SK-N-MC (cell line): ENCODE measurements at regions not wholly inside any gene's neighbourhood (a gene's known extent, or its start where the extent isn't known, plus 50 kb on each side); places are given as distances from the start of the nearest gene placed in this dataset.

ENCODE experiments used
- DNase-seq: peaks from one replicate; pipeline ENCODE4 v3.0.0-alpha.2; 2011; ENCODE audit warnings: low read depth, low spot score
- H3K27ac ChIP-seq: fragments of 200-600 bp; sonication (generic); 2 replicates; pipeline ENCODE4 v1.5.1; 2016; ENCODE audit warnings: mixed run types
- H3K36me3 ChIP-seq: fragments of 200-600 bp; sonication (generic); 2 replicates; pipeline ENCODE4 v1.6.1; 2017; ENCODE audit warnings: antibody characterized with exemption, low read length, mixed read lengths; ENCODE audit not compliant: insufficient read depth
- H3K4me3 ChIP-seq: fragments of 200-600 bp; sonication (generic); 2 replicates; pipeline ENCODE4 v1.5.1; 2016
- H3K9ac ChIP-seq: fragments of 200-600 bp; sonication (generic); 2 replicates; pipeline ENCODE4 v1.8.0; 2017; ENCODE audit warnings: mixed run types, mixed read lengths; ENCODE audit not compliant: insufficient read length
- H3K9me3 ChIP-seq: fragments of 200-600 bp; sonication (generic); 2 replicates; pipeline ENCODE4 v1.6.1; 2017; ENCODE audit warnings: low read depth, mild to moderate bottlenecking, antibody characterized with exemption, low read length, moderate library complexity, mixed read lengths
- EZH2 ChIP-seq: fragments of 200-600 bp; sonication (generic); IDR thresholded peaks from one replicate; pipeline ENCODE4 v1.6.1; 2017; ENCODE audit warnings: antibody characterized with exemption
- FOXP2 ChIP-seq: optimal IDR thresholded peaks from 2 replicates; pipeline ENCODE3; 2011; ENCODE audit warnings: mild to moderate bottlenecking, moderate library complexity; ENCODE audit not compliant: insufficient read depth; ENCODE audit errors: extremely low read length, control extremely low read depth
- POLR2AphosphoS5 ChIP-seq: IDR thresholded peaks from 2 replicates; pipeline ENCODE4 v1.6.1; 2012; ENCODE audit warnings: mild to moderate bottlenecking, low read depth, low read length, borderline replicate concordance

DNA sequence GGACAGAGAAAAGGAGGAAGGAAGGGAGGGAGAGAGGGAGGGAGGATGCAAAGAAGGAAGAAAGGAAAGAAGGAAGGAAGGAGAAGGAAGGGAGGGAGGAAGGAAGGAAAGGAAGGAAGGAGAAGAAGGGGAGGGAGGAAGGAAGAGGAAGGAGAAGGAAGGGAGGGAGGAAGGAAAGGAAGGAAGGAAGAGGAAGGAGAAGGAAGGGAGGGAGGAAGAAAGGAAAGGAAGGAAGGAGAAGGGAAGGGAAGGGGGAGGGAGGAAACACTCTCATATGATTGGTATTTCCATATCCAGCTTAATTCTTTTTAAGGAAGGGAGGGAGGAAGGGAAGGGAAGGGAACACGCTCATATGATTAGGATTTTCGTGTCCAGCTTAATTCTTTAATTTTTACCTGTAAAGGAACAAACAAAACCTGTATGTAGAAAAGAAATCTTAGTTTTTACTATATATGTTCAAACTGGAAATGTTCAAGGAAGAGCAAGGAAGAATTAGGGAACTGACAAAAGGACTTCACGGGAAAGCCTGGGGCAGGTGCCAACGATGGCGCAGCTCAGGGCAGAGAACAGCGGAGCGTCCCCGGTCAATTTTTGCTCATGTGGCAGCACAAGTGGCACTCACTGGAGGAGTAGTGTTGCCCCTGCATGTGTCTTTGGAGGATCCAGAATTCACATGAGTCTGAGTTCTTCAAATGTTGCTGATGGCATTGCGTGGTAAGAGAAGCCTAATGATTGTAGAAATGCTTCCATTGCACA, 228.6 kb downstream of the ZNF516 start:
- H3K36me3 ChIP-seq = no peaks in the 10 kb centered on the region
- no peak for DNase-seq
- H3K9ac ChIP-seq = no peak overlapping the region
- H3K27ac ChIP-seq = no peak overlapping the region
- H3K9me3 ChIP-seq = no peaks in the 10 kb centered on the region
- H3K4me3 ChIP-seq = no peak overlapping the region
- TF ChIP-seq EZH2 (no peak), FOXP2 (no peak), POLR2AphosphoS5 (no peak)

DNA sequence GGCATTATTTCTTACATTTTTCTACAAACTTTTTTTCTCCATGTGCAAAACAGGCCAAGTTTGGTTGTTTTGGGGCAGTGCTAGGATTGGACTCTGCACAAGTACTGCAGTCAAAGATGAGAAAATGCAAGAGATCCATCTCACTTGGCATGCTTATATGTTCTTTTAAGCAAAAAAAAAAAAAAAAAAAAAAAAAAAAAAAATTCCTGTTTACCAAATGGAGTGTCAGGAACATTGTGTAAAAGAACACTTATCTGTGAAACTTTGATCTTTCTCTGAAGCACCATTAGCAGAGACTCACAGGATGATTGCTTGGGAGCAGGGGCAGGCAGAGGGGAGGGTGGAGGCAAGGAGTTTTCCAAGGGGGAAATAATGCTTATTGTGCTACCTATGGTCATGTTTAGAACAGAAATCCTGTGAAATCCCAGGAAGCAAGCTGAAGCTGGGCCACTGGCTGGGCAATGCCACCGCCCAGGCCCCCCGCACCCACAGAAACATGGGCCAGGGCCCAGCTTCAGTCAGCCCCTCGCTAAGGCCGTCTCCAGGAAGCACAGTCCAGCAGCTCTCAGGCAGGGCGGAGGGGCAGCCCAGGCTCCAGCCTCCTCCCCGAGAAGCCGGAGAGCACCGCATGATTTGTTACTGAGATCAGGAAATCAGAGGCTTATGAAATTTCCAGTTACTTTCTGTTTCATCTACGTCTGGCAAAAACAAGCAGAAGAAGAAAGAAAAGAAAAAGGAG, 229.4 kb downstream of the ZNF516 start:
- TF ChIP-seq EZH2 (no peak), FOXP2 (no peak), POLR2AphosphoS5 (no peak)
- no peak for DNase-seq
- H3K4me3 ChIP-seq = no peak overlapping the region
- no peak overlapping the region for H3K9ac ChIP-seq
- no peak overlapping the region for H3K27ac ChIP-seq
- no peaks in the 10 kb centered on the region for H3K9me3 ChIP-seq
- H3K36me3 ChIP-seq = no peaks in the 10 kb centered on the region

DNA sequence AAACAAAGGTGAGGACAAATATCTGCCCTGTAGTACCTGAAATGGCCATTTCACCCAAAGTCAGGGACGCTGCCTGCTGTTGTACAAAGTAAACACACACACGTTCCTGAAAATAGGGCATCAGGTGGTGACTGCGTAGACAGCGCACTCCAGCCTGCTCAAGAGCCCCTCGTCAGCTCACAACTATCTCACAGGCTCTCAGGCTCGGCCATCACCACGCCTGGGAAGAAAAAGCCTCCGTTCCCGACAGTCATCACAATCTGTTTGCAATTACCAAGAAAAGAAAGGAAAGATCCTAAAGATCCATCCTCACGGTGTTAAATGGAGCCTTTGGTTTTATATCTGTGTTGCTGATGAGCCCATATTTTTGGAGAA, 230.2 kb downstream of the ZNF516 start:
- H3K27ac ChIP-seq = no peak overlapping the region
- H3K36me3 ChIP-seq = no peaks in the 10 kb centered on the region
- H3K9me3 ChIP-seq = no peaks in the 10 kb centered on the region
- TF ChIP-seq FOXP2 = no peak
- no peak for TF ChIP-seq POLR2AphosphoS5
- no peak for TF ChIP-seq EZH2
- DNase-seq = no peak
- H3K9ac ChIP-seq = no peak overlapping the region
- H3K4me3 ChIP-seq = no peak overlapping the region

DNA sequence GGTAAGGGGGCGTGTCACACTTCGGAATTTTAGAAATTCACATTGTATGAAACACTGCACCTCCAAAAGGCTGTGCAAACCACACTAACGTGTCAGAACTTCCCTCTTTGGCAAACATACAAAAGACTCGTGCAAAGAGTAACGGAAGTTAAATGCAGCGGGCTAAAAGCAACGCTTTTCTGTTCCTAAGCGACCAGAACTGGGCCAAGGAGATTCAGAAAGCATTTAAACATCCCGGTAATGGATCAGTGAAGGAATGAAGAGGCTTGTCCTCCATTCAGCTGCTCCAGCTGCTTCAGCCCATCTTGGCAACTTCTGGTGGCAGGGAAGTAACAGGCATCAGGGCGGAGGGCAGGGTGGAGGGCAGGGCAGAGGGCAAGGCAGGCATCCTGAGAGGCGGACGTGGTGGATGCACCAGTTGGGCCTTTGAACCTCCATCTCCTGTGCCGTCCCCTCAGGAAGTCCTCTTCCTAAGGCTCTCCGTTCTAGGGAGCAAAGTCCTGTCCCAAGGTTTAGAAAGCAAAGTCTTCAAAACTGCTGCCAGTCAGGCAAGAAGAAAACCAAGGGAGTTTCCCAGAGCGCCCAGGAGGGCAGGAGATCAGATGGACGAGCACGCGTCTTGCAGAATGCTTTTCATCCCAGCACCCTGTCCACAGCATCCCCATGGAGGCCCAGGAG, 230.7 kb downstream of the ZNF516 start:
- DNase-seq = no peak

DNA sequence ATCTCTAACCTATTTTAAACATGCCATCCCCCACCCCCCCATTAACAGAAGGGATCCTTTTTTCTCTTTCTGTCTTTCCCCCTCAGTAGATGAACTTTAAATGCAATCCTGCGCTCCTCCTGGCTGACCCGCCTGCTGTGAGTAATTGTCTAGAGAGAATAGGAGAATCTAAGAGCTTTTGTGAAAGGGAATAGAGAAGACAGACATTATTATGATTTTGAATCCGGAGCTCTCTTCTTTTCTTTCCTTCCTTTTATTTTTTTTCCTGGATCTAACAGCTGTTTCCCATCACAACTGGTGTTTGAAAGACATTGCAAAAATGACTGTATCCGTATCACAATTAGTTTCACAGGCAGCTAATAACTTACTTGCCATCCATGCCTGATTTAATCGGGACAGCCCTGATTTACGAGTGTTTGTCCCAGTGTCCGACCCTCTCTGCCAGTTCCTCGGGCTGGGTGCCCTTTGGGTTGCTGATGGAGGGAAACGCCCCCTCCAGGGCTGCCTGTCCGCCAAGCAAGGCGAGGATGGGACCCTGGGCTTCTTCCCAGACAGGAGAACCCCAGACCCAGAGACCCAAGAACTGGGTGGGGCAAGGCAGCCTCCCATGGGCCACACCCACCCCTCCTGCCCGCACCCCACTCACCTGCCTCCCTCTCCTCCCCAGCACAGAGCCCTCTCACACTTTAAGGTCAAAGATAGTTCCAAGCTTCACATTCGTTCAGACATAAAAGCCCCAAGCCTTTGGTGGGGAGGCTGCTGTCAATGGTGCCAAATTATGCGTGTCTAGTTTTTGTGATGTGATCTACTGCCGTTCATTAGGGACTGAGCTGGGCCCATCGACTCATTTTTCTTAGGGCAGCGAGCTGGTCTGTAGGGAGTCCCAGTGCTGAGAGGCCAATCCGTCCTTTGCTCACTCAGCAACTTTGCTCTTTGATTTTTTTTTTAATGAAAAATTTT, 231.7 kb downstream of the ZNF516 start:
- no peak for TF ChIP-seq POLR2AphosphoS5
- TF ChIP-seq EZH2 = no peak
- TF ChIP-seq FOXP2 = no peak
- Histone ChIP-seq H3K36me3 (no peaks in the 10 kb centered on the region), H3K4me3 (no peak overlapping the region), H3K9ac (no peak overlapping the region), H3K9me3 (no peaks in the 10 kb centered on the region), H3K27ac (no peak overlapping the region)
- no peak for DNase-seq

More for the DNA sequence above, 230.7 kb downstream of the ZNF516 start:
- Histone ChIP-seq H3K9ac (no peak overlapping the region), H3K27ac (no peak overlapping the region), H3K36me3 (no peaks in the 10 kb centered on the region), H3K9me3 (no peaks in the 10 kb centered on the region), H3K4me3 (no peak overlapping the region)
- TF ChIP-seq EZH2 (no peak), FOXP2 (no peak), POLR2AphosphoS5 (no peak)

DNA sequence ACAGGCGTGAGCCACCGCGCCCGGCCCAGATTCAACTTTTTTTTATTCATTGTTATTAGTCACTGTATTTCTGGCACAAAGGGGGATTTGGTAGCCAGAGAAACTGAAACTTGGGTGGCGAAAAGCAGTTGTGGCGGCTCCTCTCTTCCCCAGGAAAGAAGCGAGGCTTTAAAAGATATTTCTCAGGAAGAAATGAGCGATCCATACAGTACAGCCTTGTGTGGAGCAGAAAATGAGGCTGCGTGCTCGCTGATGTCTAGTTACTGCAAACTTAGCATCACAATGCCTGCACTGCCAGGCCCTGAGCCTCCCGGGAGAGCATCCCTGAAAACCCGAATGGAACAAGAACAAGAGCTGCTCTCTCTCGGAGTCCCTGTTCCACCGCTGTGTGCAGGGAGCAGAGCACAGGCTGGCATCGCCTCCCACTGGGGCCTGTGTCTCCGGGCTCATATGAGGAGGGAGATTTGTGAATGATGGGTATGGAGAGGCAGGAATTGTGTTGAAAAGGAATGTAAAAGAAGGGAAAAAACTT, 234.0 kb downstream of the ZNF516 start:
- TF ChIP-seq EZH2 (no peak), POLR2AphosphoS5 (no peak), FOXP2 (no peak)
- DNase-seq = no peak

DNA sequence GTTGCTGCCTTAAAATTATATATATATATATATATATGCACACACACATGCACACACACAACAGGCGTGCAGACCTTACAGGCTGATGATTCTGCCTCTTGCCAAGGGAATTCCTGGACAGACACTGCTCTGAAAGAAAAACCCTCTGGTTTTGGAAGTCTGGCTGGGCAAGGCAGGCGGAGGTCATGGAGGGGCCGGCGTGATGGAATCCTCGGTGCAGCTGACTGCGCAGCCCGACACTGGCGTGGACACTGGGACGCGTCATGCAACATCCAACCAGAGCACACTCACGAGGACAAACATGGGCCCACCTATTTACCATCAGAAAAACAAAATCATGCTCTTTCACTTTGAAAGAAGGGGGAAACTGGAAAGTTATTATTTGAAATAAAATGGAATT, 235.3 kb downstream of the ZNF516 start:
- TF ChIP-seq EZH2 (no peak), POLR2AphosphoS5 (no peak), FOXP2 (no peak)

More for the DNA sequence above, 234.0 kb downstream of the ZNF516 start:
- Histone ChIP-seq H3K9me3 (no peaks in the 10 kb centered on the region), H3K9ac (no peak overlapping the region), H3K4me3 (no peak overlapping the region), H3K36me3 (no peaks in the 10 kb centered on the region), H3K27ac (no peak overlapping the region)

DNA sequence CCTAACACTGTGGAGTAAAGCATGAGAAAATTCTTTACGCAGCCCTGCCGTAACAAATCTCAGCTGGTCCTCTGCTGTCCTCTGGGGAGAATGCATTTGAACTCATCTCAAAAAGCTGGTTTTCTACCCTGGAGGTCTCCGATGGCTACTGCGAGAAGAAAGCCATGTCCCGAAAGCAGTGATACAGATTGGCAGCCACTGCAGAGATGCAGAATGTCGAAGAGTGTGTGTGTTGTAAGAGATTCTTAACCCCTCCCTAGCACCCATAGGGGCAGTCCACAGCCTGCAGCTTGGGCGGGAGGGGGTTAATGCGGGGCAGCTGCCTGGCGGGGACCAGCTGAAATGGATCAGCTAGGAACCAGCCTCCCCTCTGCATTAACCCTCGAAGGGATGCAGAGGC, 235.9 kb downstream of the ZNF516 start:
- Histone ChIP-seq H3K9ac (no peak overlapping the region), H3K36me3 (no peaks in the 10 kb centered on the region), H3K27ac (no peak overlapping the region), H3K9me3 (no peaks in the 10 kb centered on the region), H3K4me3 (no peak overlapping the region)
- TF ChIP-seq FOXP2 (no peak), POLR2AphosphoS5 (no peak), EZH2 (no peak)
- no peak for DNase-seq

More for the DNA sequence above, 235.3 kb downstream of the ZNF516 start:
- no peaks in the 10 kb centered on the region for H3K36me3 ChIP-seq
- H3K4me3 ChIP-seq = no peak overlapping the region
- no peaks in the 10 kb centered on the region for H3K9me3 ChIP-seq
- H3K27ac ChIP-seq = no peak overlapping the region
- DNase-seq = no peak
- no peak overlapping the region for H3K9ac ChIP-seq
